ENCODE measurements at regions not wholly inside any gene's neighbourhood (a gene's known extent, or its start where the extent isn't known, plus 50 kb on each side); places are given as distances from the start of the nearest gene placed in this dataset.

DNA sequence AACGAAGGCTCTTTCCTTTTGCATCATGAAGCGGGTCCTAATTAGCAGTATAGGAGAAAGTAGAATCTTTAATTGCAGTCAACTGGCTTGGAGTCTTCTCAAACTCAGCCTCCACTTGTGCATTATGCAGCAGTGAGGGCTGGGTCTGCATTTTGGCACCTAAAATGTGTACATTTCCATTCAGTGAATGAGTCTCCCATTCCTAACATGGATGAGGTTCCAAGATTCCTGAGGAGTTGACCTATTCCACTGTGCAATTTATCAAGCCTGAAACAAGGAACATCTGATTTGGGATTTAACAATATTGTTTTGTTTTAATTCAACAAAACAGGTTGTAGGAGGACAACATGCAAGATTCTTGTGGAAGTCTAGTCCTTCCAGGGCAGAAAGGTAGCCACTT is 171.8 kb upstream of the S1PR3 start:
- Mint-ChIP-seq H3K36me3 (no peaks in the 10 kb centered on the region), H3K27me3 (peaks cover 26 to 31% of the 10 kb centered on the region in 2 donors), H3K9me3 (no peaks in the 10 kb centered on the region), H3K4me1 (no peaks in the 10 kb centered on the region), H3K27ac (no peak overlapping the region), H3K4me3 (no peak overlapping the region)
- Histone ChIP-seq H3K4me3 (ENCODE audit: control insufficient read depth in 1 of 2, extremely low read depth in 1 of 2, low read length in 1 of 2) (no peak overlapping the region), H3K27ac (ENCODE audit: low read length) (no peak overlapping the region), H3K27me3 (replicated peaks in 1 of 2; ENCODE audit: control insufficient read depth in 2 of 2, extremely low read depth in 1 of 2, insufficient read depth in 2 of 2, low read length in 1 of 2) (peaks cover 0 to 30% of the 10 kb centered on the region in 2 experiments), H3K4me1 (ENCODE audit: control insufficient read depth in 1 of 2, extremely low read depth in 1 of 2, insufficient read depth in 2 of 2, low read length in 2 of 2) (no peaks in the 10 kb centered on the region), H3K9me3 (no peaks in the 10 kb centered on the region), H3K36me3 (ENCODE audit: control insufficient read depth in 2 of 2, extremely low read depth in 1 of 2, insufficient read depth in 1 of 2, low read length in 1 of 2) (peaks cover 0 to 3% of the 10 kb centered on the region in 2 donors)
- ChIA-PET CTCF (no interaction called here), POLR2A (no interaction called here)
- WGBS (ENCODE audit: insufficient coverage), result no CpG with 5 or more reads among the region's 2 CpGs
- ATAC-seq (replicated peaks in 1 of 4) (no peak), DNase-seq (no peak)

- no CpG with 5 or more reads among the region's 2 CpGs for WGBS (ENCODE audit: insufficient coverage)
- Mint-ChIP-seq H3K27me3 (peaks cover 26 to 31% of the 10 kb centered on the region in 2 donors), H3K9me3 (no peaks in the 10 kb centered on the region), H3K27ac (no peak overlapping the region), H3K36me3 (no peaks in the 10 kb centered on the region), H3K4me3 (no peak overlapping the region), H3K4me1 (no peaks in the 10 kb centered on the region)
- ChIA-PET POLR2A (no interaction called here), CTCF (no interaction called here)
- ATAC-seq (replicated peaks in 1 of 4) (no peak), DNase-seq (no peak)
- Histone ChIP-seq H3K4me1 (ENCODE audit: control insufficient read depth in 1 of 2, extremely low read depth in 1 of 2, insufficient read depth in 2 of 2, low read length in 2 of 2) (no peaks in the 10 kb centered on the region), H3K9me3 (no peaks in the 10 kb centered on the region), H3K36me3 (ENCODE audit: control insufficient read depth in 2 of 2, extremely low read depth in 1 of 2, insufficient read depth in 1 of 2, low read length in 1 of 2) (peaks cover 0 to 3% of the 10 kb centered on the region in 2 donors), H3K4me3 (ENCODE audit: control insufficient read depth in 1 of 2, extremely low read depth in 1 of 2, low read length in 1 of 2) (no peak overlapping the region), H3K27ac (ENCODE audit: low read length) (no peak overlapping the region), H3K27me3 (replicated peaks in 1 of 2; ENCODE audit: control insufficient read depth in 2 of 2, extremely low read depth in 1 of 2, insufficient read depth in 2 of 2, low read length in 1 of 2) (peaks cover 0 to 26% of the 10 kb centered on the region in 2 experiments)
These were observed 171.2 kb upstream of the S1PR3 start for GRCh38 chr9:88820055-88820454.

GRCh38 chr9:88821033-88821745 is 170.1 kb upstream of the S1PR3 start:
- Mint-ChIP-seq H3K4me1 (no peaks in the 10 kb centered on the region), H3K27me3 (peaks cover 29 to 30% of the 10 kb centered on the region in 2 donors), H3K27ac (no peak overlapping the region), H3K9me3 (no peaks in the 10 kb centered on the region), H3K36me3 (no peaks in the 10 kb centered on the region), H3K4me3 (no peak overlapping the region)
- DNase-seq (no peak), ATAC-seq (replicated peaks in 1 of 4) (no peak)
- Histone ChIP-seq H3K27me3 (replicated peaks in 1 of 2; ENCODE audit: control insufficient read depth in 2 of 2, extremely low read depth in 1 of 2, insufficient read depth in 2 of 2, low read length in 1 of 2) (peaks cover 4 to 27% of the 10 kb centered on the region in 2 experiments), H3K4me3 (ENCODE audit: control insufficient read depth in 1 of 2, extremely low read depth in 1 of 2, low read length in 1 of 2) (no peak overlapping the region), H3K36me3 (ENCODE audit: control insufficient read depth in 2 of 2, extremely low read depth in 1 of 2, insufficient read depth in 1 of 2, low read length in 1 of 2) (peaks cover 0 to 3% of the 10 kb centered on the region in 2 donors), H3K27ac (ENCODE audit: low read length) (no peak overlapping the region), H3K9me3 (no peaks in the 10 kb centered on the region), H3K4me1 (ENCODE audit: control insufficient read depth in 1 of 2, extremely low read depth in 1 of 2, insufficient read depth in 2 of 2, low read length in 2 of 2) (no peaks in the 10 kb centered on the region)
- CTCF ChIA-PET, result no interaction called here
- no CpG with 5 or more reads among the region's 2 CpGs for WGBS (ENCODE audit: insufficient coverage)
- POLR2A ChIA-PET, result no interaction called here

GRCh38 chr9:88821746-88822106 is 169.5 kb upstream of the S1PR3 start:
- Histone ChIP-seq H3K27ac (ENCODE audit: low read length) (no peak overlapping the region), H3K36me3 (ENCODE audit: control insufficient read depth in 2 of 2, extremely low read depth in 1 of 2, insufficient read depth in 1 of 2, low read length in 1 of 2) (peaks cover 0 to 3% of the 10 kb centered on the region in 2 donors), H3K4me1 (ENCODE audit: control insufficient read depth in 1 of 2, extremely low read depth in 1 of 2, insufficient read depth in 2 of 2, low read length in 2 of 2) (no peaks in the 10 kb centered on the region), H3K4me3 (ENCODE audit: control insufficient read depth in 1 of 2, extremely low read depth in 1 of 2, low read length in 1 of 2) (no peak overlapping the region), H3K27me3 (replicated peaks in 1 of 2; ENCODE audit: control insufficient read depth in 2 of 2, extremely low read depth in 1 of 2, insufficient read depth in 2 of 2, low read length in 1 of 2) (peaks cover 4 to 26% of the 10 kb centered on the region in 2 experiments), H3K9me3 (no peaks in the 10 kb centered on the region)
- CTCF ChIA-PET, result no interaction called here
- peaks cover 31% of the 10 kb centered on the region in 2 donors for H3K27me3 Mint-ChIP-seq
- DNase-seq, result no peak
- WGBS (ENCODE audit: insufficient coverage), result 63% methylated on average over 1 of the region's 1 CpG
- POLR2A ChIA-PET, result no interaction called here
- no peak overlapping the region for H3K4me3 Mint-ChIP-seq
- no peak overlapping the region for H3K27ac Mint-ChIP-seq
- no peaks in the 10 kb centered on the region for H3K9me3 Mint-ChIP-seq
- ATAC-seq (replicated peaks in 1 of 4), result no peak
- no peaks in the 10 kb centered on the region for H3K36me3 Mint-ChIP-seq
- H3K4me1 Mint-ChIP-seq, result no peaks in the 10 kb centered on the region

- no peak overlapping the region for H3K27ac Mint-ChIP-seq
- peaks cover 53 to 54% of the 10 kb centered on the region in 2 donors for H3K27me3 Mint-ChIP-seq
- no peak for ATAC-seq (replicated peaks in 1 of 4)
These were observed 166.6 kb upstream of the S1PR3 start for GRCh38 chr9:88824711-88825110.

DNA sequence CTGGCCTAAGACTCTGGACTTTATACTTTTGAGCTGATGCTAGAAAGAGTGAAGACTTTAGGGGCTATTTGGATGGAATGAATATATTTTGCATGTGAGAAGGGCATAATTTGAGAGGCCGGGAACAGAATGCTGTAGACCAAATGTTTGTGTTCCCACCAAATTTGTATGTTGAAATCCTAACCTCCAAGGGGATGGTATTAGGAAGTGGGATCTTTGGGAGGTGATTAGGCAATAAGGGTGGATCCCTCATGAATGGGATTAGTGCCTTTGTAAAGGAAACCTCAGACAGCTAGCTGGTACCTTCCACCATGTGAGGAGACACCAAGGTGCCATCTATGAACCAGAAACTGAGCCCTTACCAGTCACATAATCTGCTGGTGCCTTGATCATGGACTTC is 165.1 kb upstream of the S1PR3 start:
- ATAC-seq (replicated peaks in 1 of 4), result no peak
- Mint-ChIP-seq H3K27me3 (peaks cover 57 to 68% of the 10 kb centered on the region in 2 donors), H3K27ac (no peak overlapping the region), H3K36me3 (no peaks in the 10 kb centered on the region), H3K9me3 (no peaks in the 10 kb centered on the region), H3K4me1 (no peaks in the 10 kb centered on the region), H3K4me3 (no peak overlapping the region)
- Histone ChIP-seq H3K27ac (ENCODE audit: low read length) (no peak overlapping the region), H3K9me3 (no peaks in the 10 kb centered on the region), H3K36me3 (ENCODE audit: control insufficient read depth in 2 of 2, extremely low read depth in 1 of 2, insufficient read depth in 1 of 2, low read length in 1 of 2) (peaks cover 0 to 3% of the 10 kb centered on the region in 2 donors), H3K4me3 (ENCODE audit: control insufficient read depth in 1 of 2, extremely low read depth in 1 of 2, low read length in 1 of 2) (no peak overlapping the region), H3K4me1 (ENCODE audit: control insufficient read depth in 1 of 2, extremely low read depth in 1 of 2, insufficient read depth in 2 of 2, low read length in 2 of 2) (no peaks in the 10 kb centered on the region), H3K27me3 (replicated peaks in 1 of 2; ENCODE audit: control insufficient read depth in 2 of 2, extremely low read depth in 1 of 2, insufficient read depth in 2 of 2, low read length in 1 of 2) (peaks cover 6 to 60% of the 10 kb centered on the region in 2 experiments)
- CTCF ChIA-PET, result no interaction called here
- no peak for DNase-seq
- no CpG with 5 or more reads among the region's 1 CpG for WGBS (ENCODE audit: insufficient coverage)
- POLR2A ChIA-PET, result no interaction called here

More at GRCh38 chr9:88824711-88825110, 166.6 kb upstream of the S1PR3 start:
- no peak overlapping the region for H3K27ac ChIP-seq (ENCODE audit: low read length)
- WGBS (ENCODE audit: insufficient coverage), result 79% methylated on average over 3 of the region's 4 CpGs
- Mint-ChIP-seq H3K36me3 (no peaks in the 10 kb centered on the region), H3K4me1 (no peaks in the 10 kb centered on the region), H3K9me3 (no peaks in the 10 kb centered on the region), H3K4me3 (no peak overlapping the region)
- no peak for DNase-seq
- H3K27me3 ChIP-seq (replicated peaks in 1 of 2; ENCODE audit: control insufficient read depth in 2 of 2, extremely low read depth in 1 of 2, insufficient read depth in 2 of 2, low read length in 1 of 2), result peaks cover 6 to 46% of the 10 kb centered on the region in 2 experiments
- H3K9me3 ChIP-seq, result no peaks in the 10 kb centered on the region
- no peak overlapping the region for H3K4me3 ChIP-seq (ENCODE audit: control insufficient read depth in 1 of 2, extremely low read depth in 1 of 2, low read length in 1 of 2)
- H3K36me3 ChIP-seq (ENCODE audit: control insufficient read depth in 2 of 2, extremely low read depth in 1 of 2, insufficient read depth in 1 of 2, low read length in 1 of 2), result peaks cover 0 to 3% of the 10 kb centered on the region in 2 donors
- ChIA-PET CTCF (no interaction called here), POLR2A (no interaction called here)
- no peaks in the 10 kb centered on the region for H3K4me1 ChIP-seq (ENCODE audit: control insufficient read depth in 1 of 2, extremely low read depth in 1 of 2, insufficient read depth in 2 of 2, low read length in 2 of 2)

GRCh38 chr9:88826771-88827181 is 164.5 kb upstream of the S1PR3 start:
- WGBS (ENCODE audit: insufficient coverage), result 80% methylated on average over 1 of the region's 1 CpG
- CTCF ChIA-PET, result no interaction called here
- ATAC-seq (replicated peaks in 1 of 4) (no peak), DNase-seq (no peak)
- H3K4me1 ChIP-seq (ENCODE audit: control insufficient read depth in 1 of 2, extremely low read depth in 1 of 2, insufficient read depth in 2 of 2, low read length in 2 of 2), result no peaks in the 10 kb centered on the region
- H3K36me3 ChIP-seq (ENCODE audit: control insufficient read depth in 2 of 2, extremely low read depth in 1 of 2, insufficient read depth in 1 of 2, low read length in 1 of 2), result peaks cover 0 to under 1% of the 10 kb centered on the region in 2 donors
- Mint-ChIP-seq H3K27me3 (peaks cover 61 to 72% of the 10 kb centered on the region in 2 donors), H3K27ac (no peak overlapping the region), H3K9me3 (no peaks in the 10 kb centered on the region), H3K36me3 (no peaks in the 10 kb centered on the region), H3K4me1 (no peaks in the 10 kb centered on the region), H3K4me3 (no peak overlapping the region)
- no peak overlapping the region for H3K4me3 ChIP-seq (ENCODE audit: control insufficient read depth in 1 of 2, extremely low read depth in 1 of 2, low read length in 1 of 2)
- no peaks in the 10 kb centered on the region for H3K9me3 ChIP-seq
- H3K27ac ChIP-seq (ENCODE audit: low read length), result no peak overlapping the region
- POLR2A ChIA-PET, result no interaction called here
- peaks cover 6 to 58% of the 10 kb centered on the region in 2 experiments for H3K27me3 ChIP-seq (replicated peaks in 1 of 2; ENCODE audit: control insufficient read depth in 2 of 2, extremely low read depth in 1 of 2, insufficient read depth in 2 of 2, low read length in 1 of 2)

Data from T-cell (primary cell).